Hematopoietic multipotent progenitor cell treated with erythropoietin and hydrocortisone succinate and interleukin-3 and kit ligand, for 4 days (in vitro differentiated cells): ENCODE measurements at regions not wholly inside any gene's neighbourhood (a gene's known extent, or its start where the extent isn't known, plus 50 kb on each side); places are given as distances from the start of the nearest gene placed in this dataset.
"Not testable (repeated sequence)": the region's sequence is repeated elsewhere in the genome, so short reads cannot be mapped to it uniquely, and the experiment has no call there.

Source experiments
- DNase-seq: peaks from one replicate; pipeline ENCODE4 v3.0.0-alpha.2; 2015

DNA sequence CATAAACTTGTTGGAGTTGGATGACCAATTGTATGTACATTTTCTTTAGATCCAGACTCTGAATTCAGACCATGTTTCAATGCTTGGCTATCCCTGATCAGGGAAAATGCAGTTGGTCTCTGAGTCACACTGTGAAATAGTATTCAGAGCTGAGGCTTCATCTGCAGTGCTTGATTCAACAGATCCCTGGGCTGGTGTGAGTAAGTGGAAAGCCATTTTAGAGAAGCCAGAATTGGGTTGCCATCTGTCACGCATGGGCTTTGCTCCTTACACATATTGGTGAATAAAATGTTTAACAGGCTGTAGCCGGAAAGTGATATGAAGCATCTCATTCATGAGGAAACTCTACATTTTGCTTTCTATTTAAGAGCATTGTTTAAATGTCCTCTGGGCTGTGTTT is 50.0 kb upstream of the ACYP2 start:
- DNase-seq: no peak

DNA sequence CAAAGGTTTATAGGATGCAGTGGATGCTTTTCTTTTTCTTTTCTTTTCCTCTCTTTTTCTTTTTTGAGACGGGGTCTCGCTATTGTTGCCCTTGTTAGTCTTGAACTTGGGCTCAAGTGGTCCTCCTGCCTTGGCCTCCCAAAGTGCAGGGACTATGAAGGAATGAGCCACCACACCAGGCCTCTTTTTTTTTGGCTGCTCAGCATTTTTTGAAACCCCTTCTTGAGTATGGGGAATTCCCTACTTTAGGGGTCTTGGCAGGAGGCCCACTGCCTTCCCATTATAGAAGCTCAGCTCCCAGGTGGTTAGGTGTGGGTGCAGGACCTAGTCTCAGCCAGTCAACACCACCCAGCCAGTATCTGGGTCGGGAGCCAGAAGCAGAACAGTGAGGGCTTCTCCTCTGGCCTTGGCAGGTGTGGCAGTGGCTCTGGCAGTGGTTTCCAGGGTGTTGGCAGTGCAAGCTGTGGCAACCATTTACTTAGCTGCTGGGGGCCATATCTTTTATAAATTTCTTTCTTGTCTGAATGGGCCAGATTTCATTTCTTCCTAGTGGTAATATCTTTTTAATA is 51.4 kb upstream of the ACYP2 start:
- no peak for DNase-seq

DNA sequence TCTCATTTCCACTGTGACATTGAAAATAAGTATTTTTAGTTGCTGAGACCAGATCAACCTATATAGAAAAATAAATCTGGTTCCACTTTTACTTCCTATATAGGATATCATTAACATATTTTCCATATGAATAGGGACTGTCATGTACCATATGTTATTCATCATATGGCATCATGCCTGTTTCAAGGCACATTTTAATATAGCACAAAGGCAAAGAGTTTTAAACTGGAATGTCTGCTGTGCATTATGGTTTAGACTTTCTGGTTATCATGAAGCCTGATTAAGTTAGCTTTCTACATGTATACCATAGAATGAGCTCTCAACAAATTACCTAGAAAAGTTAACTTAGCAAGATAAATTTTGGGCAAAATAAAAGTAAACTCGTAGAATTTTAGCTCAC is 53.0 kb upstream of the ACYP2 start:
- DNase-seq: no peak

DNA sequence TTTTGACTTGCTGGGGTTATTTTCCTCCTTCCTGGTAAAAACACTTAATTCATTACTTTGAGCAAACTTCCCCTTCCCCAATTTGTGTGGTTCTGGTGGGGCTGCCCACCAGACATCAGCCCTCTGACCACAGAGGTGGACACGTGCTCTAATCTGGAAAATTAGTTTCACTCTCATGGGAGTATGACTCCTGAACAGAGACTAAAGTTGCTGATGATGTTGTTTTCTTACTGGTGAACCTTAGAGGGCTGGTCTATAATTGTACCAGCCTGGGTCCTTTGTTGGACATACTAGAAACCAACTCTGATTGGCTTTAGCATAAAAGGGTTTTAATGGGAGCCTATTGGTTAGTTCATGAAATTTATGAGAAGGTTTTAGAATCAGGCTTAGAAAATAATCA is 54.1 kb upstream of the ACYP2 start:
- DNase-seq: no peak

DNA sequence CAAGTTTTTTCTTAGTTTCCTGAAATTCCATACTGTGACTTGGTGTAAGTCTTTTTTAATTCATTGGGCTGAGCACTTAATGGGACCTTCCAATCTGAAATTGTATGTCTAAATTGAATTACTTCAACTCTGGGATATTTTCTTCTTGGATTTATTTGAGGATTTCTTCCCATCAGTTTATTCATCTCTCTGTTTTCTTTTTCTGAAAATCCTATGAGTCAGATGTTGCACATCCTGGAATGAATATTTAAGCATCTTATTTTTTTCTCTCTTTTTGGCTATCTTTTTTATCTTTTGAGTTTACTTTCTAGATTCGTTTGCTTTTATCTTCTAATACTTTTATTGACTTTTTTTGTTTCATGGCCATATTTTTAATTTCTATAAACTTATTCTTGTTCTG is 55.4 kb upstream of the ACYP2 start:
- no peak for DNase-seq

DNA sequence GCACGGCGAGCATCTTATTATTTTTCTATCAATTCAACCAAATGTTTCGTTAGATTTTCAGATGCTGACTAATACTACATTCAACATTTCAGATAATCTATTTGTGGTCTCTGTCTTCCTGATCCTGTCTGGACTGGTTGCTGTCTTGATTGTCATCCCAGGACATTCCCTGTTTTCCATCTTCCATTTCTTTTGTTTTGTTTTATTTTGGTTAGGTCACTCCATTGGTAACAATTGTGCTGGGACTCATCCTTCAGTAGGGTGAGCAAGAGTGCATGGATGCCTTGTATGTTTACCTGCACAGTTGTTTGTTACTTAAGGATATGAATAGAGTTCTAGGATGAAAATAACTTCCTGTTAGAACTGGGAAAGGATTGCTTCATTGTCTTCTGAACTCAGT is 55.9 kb upstream of the ACYP2 start:
- DNase-seq: no peak

DNA sequence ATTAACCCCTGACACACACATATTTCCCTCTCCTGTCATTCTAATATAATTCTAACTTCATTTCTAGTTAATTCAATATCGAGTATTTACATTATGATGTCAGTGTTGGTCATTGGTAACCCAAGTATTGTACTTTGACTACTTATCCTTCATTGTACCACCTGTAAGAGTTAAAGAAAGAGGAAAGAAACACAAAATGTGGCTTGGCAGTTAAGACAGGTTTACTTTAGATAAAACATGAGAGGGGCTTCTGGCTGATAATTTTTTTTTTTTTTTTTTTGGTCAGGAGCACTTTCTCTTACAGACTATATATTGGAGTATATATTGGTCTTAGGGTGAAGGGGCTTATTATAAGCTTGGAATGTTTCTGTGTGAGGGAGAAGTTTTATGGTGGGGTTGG is 57.0 kb upstream of the ACYP2 start:
- no peak for DNase-seq

DNA sequence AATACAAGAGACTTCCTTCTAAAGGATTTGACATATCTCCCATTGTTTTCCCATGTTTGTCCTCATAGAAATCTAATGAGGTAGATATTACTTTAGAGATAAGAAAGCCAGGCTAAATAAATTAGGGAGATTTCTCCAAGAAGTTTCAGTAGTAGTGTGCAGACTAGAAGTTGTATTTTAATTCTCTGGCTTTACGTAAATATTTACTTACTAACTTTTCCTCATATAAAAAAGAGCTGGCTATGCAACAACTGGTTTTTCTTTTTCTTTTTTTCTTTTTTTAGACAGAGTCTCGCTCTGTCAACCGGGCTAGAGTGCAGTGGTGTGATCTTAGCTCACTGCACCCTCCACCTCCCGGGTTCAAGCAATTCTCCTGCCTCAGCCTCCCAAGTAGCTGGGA is 60.6 kb upstream of the ACYP2 start:
- no peak for DNase-seq

DNA sequence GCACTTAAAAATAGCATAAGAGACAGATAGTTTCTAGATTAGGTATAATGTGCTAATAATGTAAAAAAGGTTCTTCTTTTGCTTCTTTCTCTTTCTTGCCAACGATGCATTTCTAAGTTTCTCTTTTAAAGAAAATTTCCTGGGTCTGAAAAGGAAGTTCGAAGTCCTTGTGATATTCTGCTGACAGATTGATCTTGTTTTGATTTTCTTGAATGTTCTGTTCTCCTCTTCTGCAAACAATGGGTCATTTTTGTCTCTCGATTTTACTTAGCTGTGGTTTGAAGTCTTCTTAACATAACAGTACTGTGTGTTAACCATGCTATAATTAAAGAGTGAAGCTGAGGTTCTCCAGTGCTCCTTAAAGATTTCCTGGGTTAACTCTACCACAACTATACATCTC is 61.1 kb upstream of the ACYP2 start:
- DNase-seq: no peak

DNA sequence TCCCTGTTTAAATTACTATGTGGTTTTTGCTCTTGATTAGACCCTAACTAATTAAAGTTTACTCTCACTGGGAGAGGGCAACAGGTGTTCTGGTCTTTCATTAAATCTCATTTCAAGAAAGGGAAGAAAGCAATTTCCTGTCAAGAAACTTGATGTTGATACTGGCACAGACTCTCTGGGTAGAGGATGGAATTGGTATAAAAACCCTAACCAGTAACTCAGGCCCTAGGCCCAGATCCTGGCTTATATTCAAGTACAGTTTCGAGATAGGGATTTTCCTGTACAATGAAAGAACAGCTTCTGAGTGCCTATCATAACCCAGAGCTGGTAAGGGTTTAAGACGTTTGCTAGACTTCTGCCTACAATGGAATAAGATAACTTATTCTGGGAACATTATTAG is 61.6 kb upstream of the ACYP2 start:
- no peak for DNase-seq

DNA sequence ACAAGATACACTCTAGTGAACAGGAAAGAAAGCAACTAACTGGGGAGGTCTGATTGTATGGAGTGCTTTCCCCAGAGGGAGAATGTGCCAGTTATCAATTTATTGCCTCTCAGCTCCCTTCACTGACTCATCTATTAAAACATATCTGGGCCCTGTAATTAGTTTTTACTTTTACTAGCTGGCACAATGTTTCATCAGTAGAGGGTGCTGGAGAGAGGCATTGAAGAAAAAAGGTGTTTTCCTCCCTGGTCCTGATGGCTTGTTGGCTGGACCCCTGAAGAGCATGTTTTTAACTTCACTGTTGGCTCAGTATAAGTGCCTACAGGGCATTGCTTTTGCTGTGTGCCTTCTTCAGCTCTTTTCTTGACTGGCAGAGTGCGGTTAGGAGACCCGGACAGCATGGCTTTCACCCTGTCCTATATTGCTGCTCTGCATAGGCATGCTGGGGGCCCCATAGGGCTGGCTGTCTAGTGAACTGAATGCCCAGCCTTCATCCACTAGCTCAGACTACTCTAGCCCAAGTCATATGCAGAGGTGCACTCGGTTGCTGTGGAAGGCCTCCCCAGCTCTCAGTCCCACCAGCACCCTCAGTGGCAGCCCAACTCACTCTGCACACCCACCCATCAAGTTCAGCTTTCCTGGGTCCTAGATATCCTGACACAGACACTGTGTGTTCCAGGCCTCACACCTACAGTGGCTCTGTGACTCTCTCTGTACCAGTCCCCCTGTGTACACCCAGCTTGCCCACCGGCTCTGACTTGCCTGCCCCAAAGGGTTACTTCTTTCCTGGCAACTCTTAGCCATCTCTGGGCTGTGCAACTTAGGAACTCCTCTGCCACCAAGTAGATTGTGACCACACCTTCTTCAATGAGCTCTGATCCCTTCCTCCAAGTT is 62.3 kb upstream of the ACYP2 start:
- DNase-seq: peak; percentile 31

DNA sequence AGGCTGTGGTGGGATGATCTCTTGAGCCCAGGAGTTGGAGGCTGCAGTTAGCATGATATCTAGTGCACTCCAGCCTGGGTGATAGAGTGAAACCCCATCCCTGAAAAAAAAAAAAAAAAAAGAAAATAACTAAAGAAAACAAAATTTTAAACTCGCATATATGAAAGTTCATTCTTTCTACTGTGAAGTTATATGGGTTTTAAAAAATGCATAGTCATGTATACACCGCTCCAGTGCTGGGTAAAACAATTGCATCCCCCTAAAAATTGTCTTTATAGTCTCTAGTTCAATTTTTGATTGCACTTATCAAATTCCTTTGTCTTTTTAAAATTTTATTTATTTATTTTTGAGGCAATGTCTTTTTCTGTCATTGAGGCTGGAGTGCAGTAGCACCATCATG is 65.0 kb upstream of the ACYP2 start:
- no peak for DNase-seq

DNA sequence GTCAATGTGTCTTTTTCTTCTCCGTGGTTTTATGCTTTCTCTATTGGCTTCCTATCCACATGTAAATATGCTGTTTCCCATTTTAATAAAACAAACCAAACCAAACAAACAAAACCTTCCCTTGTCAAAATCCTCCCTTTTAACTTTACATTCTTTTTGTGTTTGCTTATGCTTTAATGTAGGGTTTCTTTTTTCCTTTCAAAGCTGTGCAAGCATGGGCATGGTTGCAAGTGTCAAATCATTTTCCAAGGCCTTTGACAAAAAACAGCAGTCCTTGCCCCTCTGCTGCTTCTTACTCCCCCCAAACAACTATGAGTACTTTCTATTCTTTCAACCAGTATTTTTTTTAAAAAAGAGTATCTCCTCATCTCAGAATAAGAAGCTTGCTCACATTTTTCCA is 66.0 kb upstream of the ACYP2 start:
- no peak for DNase-seq

DNA sequence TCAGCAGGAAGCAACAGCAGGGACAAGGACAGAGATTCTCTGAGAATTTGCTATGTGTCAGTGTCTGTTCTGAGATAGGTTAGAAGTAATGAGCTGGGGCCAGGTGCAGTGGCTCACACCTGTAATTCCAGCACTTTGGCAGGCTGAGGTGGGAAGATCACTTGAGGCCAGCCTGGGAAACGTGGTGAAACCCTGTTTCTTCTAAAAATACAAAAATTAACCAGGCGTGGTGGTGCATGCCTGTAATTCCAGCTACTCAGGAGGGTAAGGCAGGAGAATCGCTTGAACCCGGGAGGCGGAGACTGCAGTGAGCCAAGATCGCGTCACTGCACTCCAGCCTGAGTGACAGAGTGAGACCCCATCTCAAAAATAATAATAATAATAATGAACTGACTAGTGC is 66.5 kb upstream of the ACYP2 start:
- not testable (repeated sequence) for DNase-seq

DNA sequence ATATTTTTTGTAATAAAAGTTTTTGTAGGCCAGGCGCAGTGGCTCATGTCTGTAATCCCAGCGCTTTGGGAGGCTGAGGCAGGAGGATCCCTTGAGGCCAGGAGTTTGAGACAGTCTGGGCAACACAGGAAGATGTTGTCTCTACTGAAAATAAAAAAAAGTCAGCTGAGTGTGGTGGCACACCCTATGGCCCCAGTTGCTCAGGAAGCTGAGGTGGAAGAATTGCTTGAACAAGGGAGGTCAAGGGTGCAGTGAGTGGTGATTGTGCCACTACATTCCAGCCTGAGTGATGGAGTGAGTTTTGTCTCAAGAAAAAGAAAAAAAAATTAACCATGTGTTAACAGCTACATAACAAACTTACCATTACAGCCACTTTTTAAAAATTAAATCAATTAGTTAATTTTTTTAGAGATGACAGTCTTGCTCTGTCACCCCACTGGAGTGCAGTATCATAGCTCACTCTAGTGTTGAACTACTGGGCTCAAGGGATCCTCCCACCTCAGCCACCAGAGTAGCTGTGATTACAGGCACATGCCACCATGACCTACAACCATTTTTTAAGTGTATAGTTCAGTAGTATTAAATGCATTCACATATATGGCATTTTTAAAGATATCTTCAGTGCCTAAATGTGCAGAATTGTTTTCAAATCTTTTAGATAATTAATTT is 67.2 kb upstream of the ACYP2 start:
- peak; percentile 54 for DNase-seq

DNA sequence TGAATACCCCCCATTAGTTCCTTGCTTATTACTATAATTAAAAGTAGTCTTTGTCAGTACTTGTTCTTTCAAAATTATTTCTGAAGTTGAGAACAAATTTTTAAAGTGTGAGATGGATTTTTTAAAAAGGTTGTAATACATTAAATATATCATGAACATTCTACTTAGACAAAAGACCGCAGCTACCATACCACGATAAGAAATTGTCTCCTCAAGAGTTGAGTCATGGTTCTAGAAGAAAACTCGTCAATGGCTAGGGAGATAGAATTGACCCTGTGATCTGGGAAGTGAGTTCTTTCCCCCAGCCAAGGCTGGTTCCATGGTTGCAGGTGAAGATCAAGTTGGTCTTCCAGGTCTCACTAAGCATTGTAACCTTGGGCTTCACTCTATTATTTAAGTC is 67.8 kb upstream of the ACYP2 start:
- no peak for DNase-seq

DNA sequence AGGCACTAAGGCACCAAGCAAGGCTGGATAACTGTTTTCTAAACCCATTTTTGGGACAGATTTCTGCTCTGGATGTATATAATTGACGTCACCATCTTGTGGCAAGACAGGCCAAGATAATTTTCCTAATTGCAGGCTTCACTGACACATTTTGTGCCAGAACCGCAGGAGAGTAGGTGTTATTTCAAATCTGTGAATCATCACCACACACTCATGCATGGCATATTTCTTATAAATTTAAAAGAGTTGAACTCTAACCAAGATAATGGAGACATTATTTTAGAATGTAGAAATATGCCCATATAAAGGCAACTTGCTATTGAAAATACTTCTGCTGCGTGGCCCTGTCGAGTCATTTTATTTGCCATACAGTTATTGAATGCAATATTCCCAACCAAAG is 68.3 kb upstream of the ACYP2 start:
- no peak for DNase-seq

DNA sequence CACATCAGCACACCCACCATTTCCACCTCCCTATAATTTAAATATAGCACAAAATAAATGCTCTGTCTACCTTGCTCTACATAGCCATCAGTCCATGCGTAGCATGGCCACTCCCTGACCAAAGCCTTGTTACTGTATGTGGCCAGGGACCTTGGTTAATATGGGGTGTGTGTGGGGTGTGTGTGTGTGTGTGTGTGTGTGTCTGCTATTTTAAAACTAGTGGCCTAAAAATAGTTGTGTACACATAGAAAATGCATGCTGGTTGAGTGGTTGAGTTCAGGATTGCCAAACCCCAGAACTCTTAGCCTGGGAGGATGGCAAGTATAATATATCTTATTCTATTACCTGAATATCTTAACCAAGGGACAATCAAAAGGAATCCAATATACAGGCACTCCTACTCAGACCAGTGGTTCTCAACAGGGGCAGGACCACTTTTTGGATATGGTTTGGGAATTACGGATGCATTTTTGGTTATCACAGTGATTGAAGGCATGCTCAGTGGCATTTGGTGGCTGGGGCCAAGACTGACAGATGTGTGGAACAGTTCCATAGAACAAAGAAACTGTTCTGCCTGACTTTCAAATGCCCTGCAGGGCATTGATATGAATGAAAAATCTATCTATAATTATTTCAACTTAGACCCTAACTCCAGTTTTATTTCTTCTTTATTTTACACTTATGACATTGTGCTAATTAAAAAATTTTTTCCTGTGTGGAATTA is 72.3 kb upstream of the PSME4 start:
- DNase-seq: no peak

DNA sequence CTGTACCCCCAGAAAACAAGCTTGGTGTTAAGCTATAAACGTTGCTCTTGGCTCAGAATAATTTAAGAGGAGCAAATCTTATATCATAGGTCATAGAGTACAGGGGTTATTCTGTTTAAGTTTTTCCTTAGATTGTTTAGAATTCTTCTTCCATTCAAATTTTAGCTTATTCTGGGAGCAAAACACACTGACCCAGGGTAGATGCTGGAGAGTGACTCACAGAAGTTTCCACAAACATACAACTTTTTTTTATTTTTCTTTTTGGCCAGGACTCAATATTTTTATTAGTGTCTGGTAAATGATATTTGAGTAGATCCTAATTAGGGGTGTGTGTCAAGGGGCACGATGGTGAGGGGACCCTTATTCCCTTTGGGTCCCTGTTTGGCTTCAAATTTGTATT is 71.5 kb upstream of the PSME4 start:
- DNase-seq: no peak

DNA sequence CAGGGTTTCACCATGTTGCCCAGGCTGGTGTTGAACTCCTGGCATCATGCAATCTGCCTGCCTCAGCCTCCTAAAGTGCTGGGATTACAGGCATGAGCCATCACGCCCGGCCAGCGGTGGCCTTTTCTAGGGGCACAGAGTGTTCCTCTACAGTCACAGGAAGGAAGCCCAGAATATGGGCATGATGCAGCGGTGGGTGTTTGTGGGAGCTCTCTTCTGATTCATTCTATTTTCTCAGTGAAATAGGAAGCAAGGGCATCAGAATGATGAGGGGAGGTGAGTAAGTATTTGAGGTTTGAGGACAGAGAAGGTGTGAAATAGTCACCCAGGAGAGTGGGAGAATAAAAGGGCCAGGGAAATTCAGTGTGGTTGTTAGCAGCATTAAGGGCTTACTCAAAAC is 70.3 kb upstream of the PSME4 start:
- no peak for DNase-seq

DNA sequence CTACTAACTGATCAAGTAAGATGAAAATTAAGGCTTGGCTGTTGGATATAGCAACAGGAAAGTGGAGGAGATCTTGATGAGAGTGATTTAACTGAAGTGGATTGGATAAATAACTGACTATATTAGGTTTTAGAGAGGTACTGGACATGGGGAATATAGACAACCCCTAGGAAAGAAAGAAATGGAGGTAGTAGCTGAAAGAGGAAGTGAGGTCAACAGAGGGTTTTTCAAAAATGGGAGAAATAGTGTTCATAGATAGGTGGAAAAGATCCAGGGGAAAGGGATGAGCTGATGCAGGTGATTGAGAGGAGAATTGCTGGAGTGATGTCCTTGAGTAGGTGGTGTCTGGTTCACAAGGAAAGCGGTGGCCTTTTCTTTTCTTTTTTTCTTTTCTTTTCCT is 69.9 kb upstream of the PSME4 start:
- DNase-seq: no peak

DNA sequence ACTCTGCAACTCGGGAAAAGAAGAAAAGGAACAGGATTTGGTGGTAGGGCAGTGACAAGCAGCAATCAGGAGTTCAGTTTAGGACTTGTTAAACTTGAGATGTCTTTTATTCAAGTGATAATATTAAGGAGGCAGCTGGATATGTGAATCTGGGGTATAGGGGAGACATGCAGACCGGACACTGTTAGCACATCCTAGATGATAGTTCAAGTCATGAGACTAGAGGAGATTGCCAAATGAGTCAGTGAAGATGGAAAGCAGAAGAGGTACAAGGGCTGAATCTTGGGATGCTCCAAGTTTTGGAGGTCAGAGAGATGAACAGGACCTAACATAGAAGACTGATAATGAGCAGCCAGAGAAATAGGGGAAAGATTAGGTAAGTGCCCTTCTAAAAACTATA is 69.5 kb upstream of the PSME4 start:
- DNase-seq: no peak

DNA sequence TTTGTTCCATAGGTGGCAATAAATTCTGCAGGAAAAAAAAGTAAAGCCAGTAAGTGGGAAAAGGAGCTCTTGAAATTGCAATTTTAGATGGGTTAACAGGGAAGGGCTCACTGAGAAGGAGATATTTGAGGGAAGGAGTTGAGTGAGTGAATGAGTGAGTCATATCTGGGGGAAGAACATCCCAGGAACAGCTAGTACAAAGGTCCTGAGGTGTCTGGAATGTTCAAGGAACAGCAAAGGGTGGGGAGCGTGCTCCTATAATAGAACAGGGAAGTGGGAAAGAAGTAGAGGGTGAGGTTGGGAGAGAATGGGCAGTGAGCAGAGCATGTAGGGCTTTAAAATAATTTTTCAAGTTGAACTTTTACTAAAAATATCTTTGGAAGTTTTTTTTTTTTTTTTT is 68.0 kb upstream of the PSME4 start:
- no peak for DNase-seq

DNA sequence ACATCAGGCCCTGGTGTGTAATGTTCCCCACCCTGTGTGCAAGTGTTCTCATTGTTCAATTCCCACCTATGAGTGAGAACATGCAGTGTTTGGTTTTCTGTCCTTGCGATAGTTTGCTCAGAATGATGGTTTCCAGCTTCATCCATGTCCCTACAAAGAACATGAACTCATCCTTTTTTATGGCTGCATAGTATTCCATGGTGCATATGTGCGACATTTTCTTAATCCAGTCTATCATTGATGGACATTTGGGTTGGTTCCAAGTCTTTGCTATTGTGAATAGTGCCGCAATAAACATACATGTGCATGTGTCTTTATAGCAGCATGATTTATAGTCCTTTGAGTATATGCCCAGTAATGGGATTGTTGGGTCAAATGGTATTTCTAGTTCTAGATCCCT is 60.5 kb upstream of the PSME4 start:
- DNase-seq: not testable (repeated sequence)
